ENCODE measurements at regions not wholly inside any gene's neighbourhood (a gene's known extent, or its start where the extent isn't known, plus 50 kb on each side); places are given as distances from the start of the nearest gene placed in this dataset.

- H3K27ac Mint-ChIP-seq (ENCODE audit: unreplicated experiment), result no peak overlapping the region
- DNase-seq, result no peak
- no peaks in the 10 kb centered on the region for H3K36me3 Mint-ChIP-seq (ENCODE audit: unreplicated experiment)
- peaks cover 1% of the 10 kb centered on the region for H3K4me1 Mint-ChIP-seq (ENCODE audit: low read depth, unreplicated experiment)
- no peak for TF ChIP-seq CTCF (IDR thresholded peaks at IDR 0.05; ENCODE audit: partially characterized antibody, unreplicated experiment)
- H3K9me3 Mint-ChIP-seq (ENCODE audit: unreplicated experiment), result peaks cover under 1% of the 10 kb centered on the region
- peaks cover under 1% of the 10 kb centered on the region for H3K27me3 Mint-ChIP-seq (ENCODE audit: unreplicated experiment)
- no peak overlapping the region for H3K4me3 Mint-ChIP-seq (ENCODE audit: unreplicated experiment)
Observed at GRCh38 chr10:94085288-94085687, 91.6 kb downstream of the PLCE1 start.

GRCh38 chr10:94085766-94086437, 92.2 kb downstream of the PLCE1 start:
- DNase-seq, result no peak
- H3K36me3 Mint-ChIP-seq (ENCODE audit: unreplicated experiment), result no peaks in the 10 kb centered on the region
- H3K9me3 Mint-ChIP-seq (ENCODE audit: unreplicated experiment), result no peaks in the 10 kb centered on the region
- H3K4me3 Mint-ChIP-seq (ENCODE audit: unreplicated experiment), result no peak overlapping the region
- TF ChIP-seq CTCF (IDR thresholded peaks at IDR 0.05; ENCODE audit: partially characterized antibody, unreplicated experiment), result no peak
- H3K27ac Mint-ChIP-seq (ENCODE audit: unreplicated experiment), result no peak overlapping the region
- peaks cover 1% of the 10 kb centered on the region for H3K4me1 Mint-ChIP-seq (ENCODE audit: low read depth, unreplicated experiment)
- H3K27me3 Mint-ChIP-seq (ENCODE audit: unreplicated experiment), result no peaks in the 10 kb centered on the region

GRCh38 chr10:94088926-94089381, 95.2 kb downstream of the PLCE1 start:
- no peak for DNase-seq
- Mint-ChIP-seq H3K27ac (ENCODE audit: unreplicated experiment) (no peak overlapping the region), H3K4me1 (ENCODE audit: low read depth, unreplicated experiment) (peaks cover 1% of the 10 kb centered on the region), H3K36me3 (ENCODE audit: unreplicated experiment) (no peaks in the 10 kb centered on the region), H3K9me3 (ENCODE audit: unreplicated experiment) (no peaks in the 10 kb centered on the region), H3K4me3 (ENCODE audit: unreplicated experiment) (no peak overlapping the region), H3K27me3 (ENCODE audit: unreplicated experiment) (peaks cover 2% of the 10 kb centered on the region)
- TF ChIP-seq CTCF (IDR thresholded peaks at IDR 0.05; ENCODE audit: partially characterized antibody, unreplicated experiment), result no peak

- H3K4me1 Mint-ChIP-seq (ENCODE audit: low read depth, unreplicated experiment), result peaks cover 1% of the 10 kb centered on the region
Observed at GRCh38 chr10:94091649-94092048, 97.9 kb downstream of the PLCE1 start.

More at GRCh38 chr10:94091649-94092048, 97.9 kb downstream of the PLCE1 start:
- peaks cover 2% of the 10 kb centered on the region for H3K27me3 Mint-ChIP-seq (ENCODE audit: unreplicated experiment)
- DNase-seq, result no peak
- no peak overlapping the region for H3K4me3 Mint-ChIP-seq (ENCODE audit: unreplicated experiment)
- no peak overlapping the region for H3K27ac Mint-ChIP-seq (ENCODE audit: unreplicated experiment)
- no peaks in the 10 kb centered on the region for H3K9me3 Mint-ChIP-seq (ENCODE audit: unreplicated experiment)
- no peaks in the 10 kb centered on the region for H3K36me3 Mint-ChIP-seq (ENCODE audit: unreplicated experiment)
- no peak for TF ChIP-seq CTCF (IDR thresholded peaks at IDR 0.05; ENCODE audit: partially characterized antibody, unreplicated experiment)

Measured in glutamatergic neuron (in vitro differentiated cells).